NCI-H128 (cell line): ENCODE measurements at regions not wholly inside any gene's neighbourhood (a gene's known extent, or its start where the extent isn't known, plus 50 kb on each side); places are given as distances from the start of the nearest gene placed in this dataset.

Experiments used
- DNase-seq: peaks from one replicate; lab custom pipeline; 2025; ENCODE audit not compliant: unreplicated experiment; lab: John Stamatoyannopoulos, UW

GRCh38 chr12:127078577-127079350 lies 1188.2 kb upstream of the TMEM132C start:
- DNase-seq: no peak

GRCh38 chr12:127079636-127080035 lies 1187.3 kb upstream of the TMEM132C start:
- DNase-seq: no peak

- DNase-seq: no peak
These were observed 1185.9 kb upstream of the TMEM132C start for GRCh38 chr12:127081058-127081457.

GRCh38 chr12:127083008-127083949 lies 1183.7 kb upstream of the TMEM132C start:
- DNase-seq: peak; percentile 45

GRCh38 chr12:127101076-127101475 lies 1165.9 kb upstream of the TMEM132C start:
- DNase-seq: no peak

- peak; percentile 53 for DNase-seq
These were observed 1160.9 kb upstream of the TMEM132C start for GRCh38 chr12:127106041-127106440.

- no peak for DNase-seq
These were observed 1160.3 kb upstream of the TMEM132C start for GRCh38 chr12:127106697-127107096.

GRCh38 chr12:127107744-127108143 lies 1159.2 kb upstream of the TMEM132C start:
- DNase-seq: no peak

- no peak for DNase-seq
These were observed 1158.4 kb upstream of the TMEM132C start for GRCh38 chr12:127108360-127109215.

- DNase-seq: no peak
These were observed 1153.0 kb upstream of the TMEM132C start for GRCh38 chr12:127113945-127114344.

- no peak for DNase-seq
These were observed 1151.4 kb upstream of the TMEM132C start for GRCh38 chr12:127115468-127116035.

GRCh38 chr12:127118251-127118650 lies 1148.7 kb upstream of the TMEM132C start:
- no peak for DNase-seq

- no peak for DNase-seq
These were observed 1147.3 kb upstream of the TMEM132C start for GRCh38 chr12:127119600-127120140.

GRCh38 chr12:127120851-127121250 lies 1146.1 kb upstream of the TMEM132C start:
- no peak for DNase-seq

- DNase-seq: no peak
These were observed 1145.4 kb upstream of the TMEM132C start for GRCh38 chr12:127121494-127122084.

GRCh38 chr12:127125607-127126259 lies 1141.2 kb upstream of the TMEM132C start:
- no peak for DNase-seq

- no peak for DNase-seq
These were observed 1140.7 kb upstream of the TMEM132C start for GRCh38 chr12:127126260-127126628.

- no peak for DNase-seq
These were observed 1139.1 kb upstream of the TMEM132C start for GRCh38 chr12:127127897-127128296.

- DNase-seq: no peak
These were observed 1136.4 kb upstream of the TMEM132C start for GRCh38 chr12:127130506-127131124.
